SK-N-MC (cell line): ENCODE measurements at regions not wholly inside any gene's neighbourhood (a gene's known extent, or its start where the extent isn't known, plus 50 kb on each side); places are given as distances from the start of the nearest gene placed in this dataset.

Experiments
- EZH2 ChIP-seq: fragments of 200-600 bp; sonication (generic); IDR thresholded peaks from one replicate; pipeline ENCODE4 v1.6.1; 2017; ENCODE audit warnings: antibody characterized with exemption
- POLR2AphosphoS5 ChIP-seq: IDR thresholded peaks from 2 replicates; pipeline ENCODE4 v1.6.1; 2012; ENCODE audit warnings: mild to moderate bottlenecking, low read depth, low read length, borderline replicate concordance

- no peak for TF ChIP-seq EZH2
- no peak for TF ChIP-seq POLR2AphosphoS5
These were observed 294.4 kb downstream of the PRDM2 start for GRCh38 chr1:13994386-13994785.
